GM19463 (cell line): ENCODE measurements at regions not wholly inside any gene's neighbourhood (a gene's known extent, or its start where the extent isn't known, plus 50 kb on each side); places are given as distances from the start of the nearest gene placed in this dataset.

Source experiments
- ATAC-seq: cut with Tn5 transposase; IDR thresholded peaks from one replicate; pipeline ENCODE4 v1.9.1; 2021; ENCODE audit warnings: mild to moderate bottlenecking, moderate library complexity; ENCODE audit not compliant: unreplicated experiment

GRCh38 chr6:50600280-50600679 is 113.0 kb upstream of the TFAP2D start:
- ATAC-seq = no peak

DNA sequence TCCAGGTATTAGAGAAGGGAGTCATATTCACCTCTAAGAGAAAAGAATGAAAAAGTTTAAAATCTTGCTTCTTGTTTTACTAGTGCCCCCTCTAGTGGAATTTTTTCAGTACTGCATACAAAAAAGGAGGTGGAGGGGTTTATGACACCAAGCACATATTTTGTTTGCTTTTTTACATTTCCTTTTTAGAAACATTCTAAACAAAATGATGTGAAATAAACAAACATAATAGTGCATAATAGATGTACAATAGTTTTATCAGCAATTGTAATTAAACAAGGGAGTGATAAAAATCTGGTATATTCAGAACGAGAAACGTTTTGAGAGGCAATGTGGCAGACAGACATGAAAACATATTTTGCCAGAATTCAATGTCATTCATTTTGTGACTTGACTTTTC is 111.0 kb upstream of the TFAP2D start:
- no peak for ATAC-seq

DNA sequence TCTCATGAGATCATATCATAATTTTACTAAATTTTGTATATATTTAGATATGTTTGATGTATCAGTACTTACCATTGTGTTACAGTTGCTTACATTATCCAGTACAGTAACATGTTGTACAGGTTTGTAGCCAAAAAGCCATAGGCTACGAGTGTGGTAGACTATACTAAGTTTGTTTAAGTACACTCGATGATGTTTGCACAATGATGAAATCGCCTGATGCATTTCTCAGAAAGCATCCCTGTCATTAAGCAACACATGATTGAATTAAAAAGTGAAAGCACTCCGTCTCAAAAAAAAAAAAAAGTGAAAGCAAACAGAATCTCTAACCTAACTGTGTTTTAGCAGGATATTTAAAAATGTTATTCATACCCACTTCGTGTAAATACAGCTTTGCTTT is 104.9 kb upstream of the TFAP2D start:
- ATAC-seq = no peak

DNA sequence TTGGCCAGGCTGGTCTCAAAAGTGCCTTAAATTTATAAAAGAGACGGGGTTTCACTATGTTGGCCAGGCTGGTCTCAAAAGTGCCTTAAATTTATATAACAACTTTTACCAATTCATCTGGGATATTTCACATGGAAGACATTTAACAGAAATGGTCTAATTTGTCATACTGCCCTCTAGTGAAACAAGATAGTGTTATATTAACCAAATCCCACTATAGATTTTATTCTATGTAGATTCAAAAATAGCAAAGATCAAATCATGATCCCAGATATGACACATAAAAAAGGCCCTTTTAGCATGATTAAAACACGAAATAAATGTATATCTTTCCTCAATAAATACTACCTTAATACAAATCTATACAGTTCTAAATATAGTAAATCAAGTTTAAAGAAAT is 102.8 kb upstream of the TFAP2D start:
- ATAC-seq = no peak

- no peak for ATAC-seq
Observed at GRCh38 chr6:50635429-50635828, 77.9 kb upstream of the TFAP2D start.

DNA sequence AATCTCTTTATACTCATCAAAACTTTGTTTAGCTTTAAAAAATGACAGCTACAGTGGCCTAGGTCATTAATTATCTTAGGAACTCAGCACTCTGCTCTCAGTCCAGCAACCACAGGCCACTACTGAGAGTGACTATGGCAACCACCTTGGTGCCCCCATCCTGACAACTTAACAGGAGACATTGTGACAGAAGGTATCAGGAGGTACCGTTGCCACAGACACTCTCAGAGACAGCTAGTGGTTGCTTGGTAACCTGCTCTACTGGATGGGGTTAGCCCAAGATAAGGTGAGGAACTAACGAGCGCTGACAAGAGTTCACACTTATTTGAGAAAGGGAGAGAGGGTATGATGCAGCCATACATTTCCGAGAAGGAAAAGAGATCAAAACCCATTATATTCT is 76.1 kb upstream of the TFAP2D start:
- ATAC-seq = no peak

- no peak for ATAC-seq
Observed at GRCh38 chr6:50649086-50649485, 64.2 kb upstream of the TFAP2D start.

- ATAC-seq = no peak
Observed at GRCh38 chr6:50653253-50653652, 60.1 kb upstream of the TFAP2D start.

GRCh38 chr6:50654155-50654554 is 59.2 kb upstream of the TFAP2D start:
- no peak for ATAC-seq

DNA sequence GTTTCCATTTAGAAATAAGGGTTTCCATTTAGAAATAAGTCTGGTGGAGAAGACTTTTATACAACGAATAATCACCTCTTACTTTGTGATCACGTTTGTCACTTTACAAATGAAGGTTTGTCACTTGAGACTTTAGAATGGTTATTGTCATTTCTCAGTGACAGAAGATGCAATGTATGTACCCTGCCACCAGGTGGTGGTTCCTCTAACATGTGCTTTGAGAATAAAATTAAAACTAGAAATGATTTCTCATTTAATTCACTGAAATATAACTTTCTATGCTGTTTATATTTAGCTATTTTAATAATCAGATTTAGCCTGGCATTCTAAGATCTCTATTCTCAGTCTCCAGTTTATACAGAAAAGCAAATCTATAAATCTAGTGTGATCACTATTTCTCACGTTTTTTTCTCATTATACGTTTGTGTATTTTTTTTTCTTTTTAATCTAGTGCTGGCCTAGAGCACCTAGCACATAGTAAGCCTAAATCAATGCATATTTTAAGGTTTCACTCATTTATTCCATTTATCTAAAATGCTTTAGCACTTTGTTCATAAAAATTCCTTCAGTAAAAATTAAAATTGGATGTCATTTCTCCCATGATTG is 57.4 kb upstream of the TFAP2D start:
- ATAC-seq = peak; percentile 50

DNA sequence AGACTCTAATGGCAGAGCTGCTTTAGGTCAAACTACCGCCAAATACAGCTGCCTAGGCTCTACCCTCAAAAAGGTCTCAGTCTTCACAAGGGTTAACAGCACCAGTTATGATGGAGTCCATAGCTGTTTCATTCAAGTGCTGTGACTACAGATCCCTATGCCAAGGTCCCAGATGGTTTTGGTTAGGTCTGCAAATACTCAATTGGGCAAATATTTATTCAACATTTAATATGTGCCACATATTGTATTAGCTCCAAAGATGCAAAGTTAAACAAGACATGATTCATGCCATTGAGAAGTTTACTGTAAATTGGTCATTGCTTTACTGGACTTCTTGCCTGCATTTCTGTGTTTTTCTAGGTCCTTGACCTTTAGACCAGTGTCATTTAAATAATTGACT is 55.8 kb upstream of the TFAP2D start:
- ATAC-seq = no peak

DNA sequence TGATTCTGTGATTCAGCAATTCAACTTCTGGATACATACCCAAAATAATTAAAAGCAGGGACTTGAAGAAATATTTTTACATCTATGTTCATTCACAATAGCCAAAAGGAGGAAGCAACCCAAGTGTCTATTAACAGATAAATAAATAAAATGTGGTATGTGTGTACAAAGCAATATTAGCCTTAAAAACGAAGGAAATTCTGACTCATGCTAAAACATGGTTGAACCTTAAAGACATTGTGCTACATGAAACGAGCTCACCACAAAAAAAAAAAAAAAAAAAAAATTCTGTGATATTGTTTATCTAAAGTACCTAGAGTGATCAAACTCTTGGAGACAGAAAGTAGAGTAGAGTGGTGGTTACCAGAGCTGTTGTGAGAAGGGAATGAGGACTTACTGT is 54.8 kb upstream of the TFAP2D start:
- ATAC-seq = no peak

DNA sequence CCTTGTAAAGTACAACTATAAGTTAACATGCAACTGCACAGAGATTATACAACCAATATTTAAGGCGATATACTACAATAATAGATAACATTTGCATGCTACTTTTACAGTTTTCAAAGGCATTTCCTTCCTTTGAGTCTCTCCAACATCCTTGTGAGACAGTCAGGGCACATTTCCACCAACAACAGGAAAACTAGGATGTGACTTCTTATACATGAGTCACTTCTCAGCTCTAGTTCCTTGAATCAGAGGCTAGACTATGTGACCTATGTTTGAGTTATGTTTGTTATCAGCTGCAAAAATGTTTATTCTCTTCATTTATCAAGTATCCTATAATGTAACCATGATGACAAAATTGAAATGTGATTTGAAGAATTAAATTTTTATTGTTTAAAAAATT is 51.7 kb upstream of the TFAP2D start:
- no peak for ATAC-seq
